C4-2B (cell line): ENCODE measurements at regions not wholly inside any gene's neighbourhood (a gene's known extent, or its start where the extent isn't known, plus 50 kb on each side); places are given as distances from the start of the nearest gene placed in this dataset.

Source experiments
- CTCF ChIP-seq: fragments of 450-650 bp; conservative IDR thresholded peaks from 2 replicates; pipeline ENCODE4 v1.5.1; 2017; ENCODE audit warnings: mild to moderate bottlenecking
- ZFX ChIP-seq: fragments of 450-650 bp; IDR thresholded peaks from 2 replicates; pipeline ENCODE4 v1.6.1; 2017

GRCh38 chr4:149881744-149882143, 66.1 kb upstream of the IQCM start:
- TF ChIP-seq CTCF (no peak), ZFX (no peak)
